ENCODE measurements at regions not wholly inside any gene's neighbourhood (a gene's known extent, or its start where the extent isn't known, plus 50 kb on each side); places are given as distances from the start of the nearest gene placed in this dataset.

GRCh38 chr4:13920111-13920875 is 292.8 kb upstream of the BOD1L1 start:
- Histone ChIP-seq H3K27ac (ENCODE audit: low read depth, low read length) (no peak overlapping the region), H3K36me3 (ENCODE audit: control insufficient read depth, low read length) (no peaks in the 10 kb centered on the region)

DNA sequence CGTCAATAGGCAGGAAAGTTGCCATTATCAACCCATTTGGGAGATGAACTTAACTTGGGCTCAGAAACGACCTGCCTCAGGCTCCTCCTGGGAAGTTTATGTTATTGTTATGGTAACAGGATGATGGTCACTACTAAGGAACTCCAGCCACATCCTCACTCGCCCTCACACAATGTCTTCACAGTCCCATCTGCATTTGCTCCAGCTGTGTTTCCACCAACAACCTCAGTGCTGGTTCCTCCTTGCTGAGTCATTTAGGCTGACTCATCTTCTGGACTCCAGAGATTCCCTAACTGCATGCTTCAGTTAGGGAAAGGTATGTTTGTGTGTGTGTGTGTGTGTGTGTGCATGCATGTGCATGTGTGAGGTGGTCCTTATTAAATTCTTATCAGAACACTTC is 293.4 kb upstream of the BOD1L1 start:
- Histone ChIP-seq H4K20me1 (ENCODE audit: control insufficient read depth, insufficient read depth, low read depth, low read length) (no peaks in the 10 kb centered on the region), H3K4me3 (ENCODE audit: low read length) (no peak overlapping the region), H3K27ac (ENCODE audit: low read depth, low read length) (no peak overlapping the region), H3K9me2 (replicated peaks; ENCODE audit: control insufficient read depth, low read length) (no peaks in the 10 kb centered on the region), H3K36me3 (ENCODE audit: control insufficient read depth, low read length) (no peaks in the 10 kb centered on the region), H3K9me3 (ENCODE audit: control insufficient read depth, insufficient read depth, low read length) (no peaks in the 10 kb centered on the region), H3K27me3 (ENCODE audit: control insufficient read depth, low read length) (no peaks in the 10 kb centered on the region), H3K4me2 (ENCODE audit: low read length) (no peak overlapping the region), H3F3A (ENCODE audit: control insufficient read depth, insufficient read depth) (no peaks in the 10 kb centered on the region), H3K4me1 (ENCODE audit: control insufficient read depth, low read length) (no peaks in the 10 kb centered on the region), H3K79me2 (ENCODE audit: control insufficient read depth, low read length) (no peaks in the 10 kb centered on the region)
- TF ChIP-seq EZH2phosphoT487 (IDR thresholded peaks at IDR 0.05; ENCODE audit: borderline replicate concordance, low read length) (no peak), CTCF (IDR thresholded peaks at IDR 0.05; ENCODE audit: low read depth, low read length, poor library complexity, severe bottlenecking) (no peak)

More at GRCh38 chr4:13920111-13920875, 292.8 kb upstream of the BOD1L1 start:
- H4K20me1 ChIP-seq (ENCODE audit: control insufficient read depth, insufficient read depth, low read depth, low read length) = no peaks in the 10 kb centered on the region
- no peaks in the 10 kb centered on the region for H3K79me2 ChIP-seq (ENCODE audit: control insufficient read depth, low read length)
- no peak overlapping the region for H3K4me3 ChIP-seq (ENCODE audit: low read length)
- H3K9me2 ChIP-seq (replicated peaks; ENCODE audit: control insufficient read depth, low read length) = no peaks in the 10 kb centered on the region
- no peaks in the 10 kb centered on the region for H3K4me1 ChIP-seq (ENCODE audit: control insufficient read depth, low read length)
- H3K27me3 ChIP-seq (ENCODE audit: control insufficient read depth, low read length) = no peaks in the 10 kb centered on the region
- no peaks in the 10 kb centered on the region for H3K9me3 ChIP-seq (ENCODE audit: control insufficient read depth, insufficient read depth, low read length)
- TF ChIP-seq EZH2phosphoT487 (IDR thresholded peaks at IDR 0.05; ENCODE audit: borderline replicate concordance, low read length) (no peak), CTCF (IDR thresholded peaks at IDR 0.05; ENCODE audit: low read depth, low read length, poor library complexity, severe bottlenecking) (no peak)
- H3F3A ChIP-seq (ENCODE audit: control insufficient read depth, insufficient read depth) = no peaks in the 10 kb centered on the region
- H3K4me2 ChIP-seq (ENCODE audit: low read length) = no peak overlapping the region

GRCh38 chr4:13921805-13922204 is 294.3 kb upstream of the BOD1L1 start:
- no peaks in the 10 kb centered on the region for H3K9me3 ChIP-seq (ENCODE audit: control insufficient read depth, insufficient read depth, low read length)
- TF ChIP-seq EZH2phosphoT487 (IDR thresholded peaks at IDR 0.05; ENCODE audit: borderline replicate concordance, low read length) (no peak), CTCF (IDR thresholded peaks at IDR 0.05; ENCODE audit: low read depth, low read length, poor library complexity, severe bottlenecking) (no peak)
- H3K4me2 ChIP-seq (ENCODE audit: low read length) = no peak overlapping the region
- H3K4me1 ChIP-seq (ENCODE audit: control insufficient read depth, low read length) = no peaks in the 10 kb centered on the region
- no peaks in the 10 kb centered on the region for H4K20me1 ChIP-seq (ENCODE audit: control insufficient read depth, insufficient read depth, low read depth, low read length)
- no peak overlapping the region for H3K4me3 ChIP-seq (ENCODE audit: low read length)
- H3F3A ChIP-seq (ENCODE audit: control insufficient read depth, insufficient read depth) = no peaks in the 10 kb centered on the region
- H3K27ac ChIP-seq (ENCODE audit: low read depth, low read length) = no peak overlapping the region
- H3K36me3 ChIP-seq (ENCODE audit: control insufficient read depth, low read length) = no peaks in the 10 kb centered on the region
- H3K27me3 ChIP-seq (ENCODE audit: control insufficient read depth, low read length) = no peaks in the 10 kb centered on the region
- no peaks in the 10 kb centered on the region for H3K79me2 ChIP-seq (ENCODE audit: control insufficient read depth, low read length)
- H3K9me2 ChIP-seq (replicated peaks; ENCODE audit: control insufficient read depth, low read length) = no peaks in the 10 kb centered on the region

All from DOHH2 (cell line).